K562 (cell line): ENCODE measurements at regions not wholly inside any gene's neighbourhood (a gene's known extent, or its start where the extent isn't known, plus 50 kb on each side); places are given as distances from the start of the nearest gene placed in this dataset.

Experiments used
- ATAC-seq: fragments of 200-7000 bp; cut with Tn5 transposase; 3 replicates; pipeline ENCODE4 v1.9.1; 2020; ENCODE audit warnings: moderate library complexity
- BruUV-seq: library from RNA; stranded (reverse); fragments of 400-500 nt; replicated peaks from 2 replicates; lab custom pipeline; 2021; lab: Mats Ljungman, UMichigan
- CTCF ChIA-PET: fragments of 300-600 bp; formaldehyde crosslinking; extraction: SDS; loops from one replicate; lab custom pipeline; 2021; ENCODE audit warnings: low intra/inter-chr PET ratio; lab: Yijun Ruan, JAX
- POLR2A ChIA-PET: fragments of 300-600, 350-650 bp; sonication (Branson Sonifier 250); formaldehyde crosslinking; extraction: SDS; loops from one replicate; lab custom pipeline; 2021; ENCODE audit warnings: antibody characterized with exemption, inconsistent platforms; lab: Yijun Ruan, JAX
- DNase-seq, 4 experiments: peaks; one replicate each; pipeline versions ENCODE4 v3.0.0 to v3.0.0-alpha.2; 2011 to 2018; ENCODE audit warnings: low spot score in 3 of 4, mixed read lengths in 3 of 4; ENCODE audit errors: extremely low read depth in 1 of 4
- FAIRE-seq: peaks from 2 replicates; lab custom pipeline; 2011; peaks lifted over from hg19 to GRCh38; lab: Jason Lieb, UNC
- H2AFZ ChIP-seq: 2 replicates; pipeline ENCODE4 v1.6.0; 2011; ENCODE audit warnings: low read depth, low read length, control low read depth, inconsistent platforms
- H3K27ac ChIP-seq: fragments of 200-600 bp; 3 replicates; pipeline ENCODE4 v1.8.0; 2011; ENCODE audit warnings: low read depth, mild to moderate bottlenecking, control low read depth, inconsistent platforms, low read length, moderate library complexity, mixed read lengths; ENCODE audit errors: extremely low read depth
- H3K27me3 ChIP-seq, 2 experiments: fragments of 300-600 bp in 1 of 2; 2 replicates in 1 of 2; 3 replicates in 1 of 2; pipeline versions ENCODE4 v1.6.0 to v1.8.0; 2011; ENCODE audit warnings: inconsistent platforms in 2 of 2, low read length in 2 of 2, mild to moderate bottlenecking in 1 of 2, mixed read lengths in 1 of 2, moderate library complexity in 1 of 2; ENCODE audit not compliant: control insufficient read depth in 2 of 2, insufficient read depth in 2 of 2
- H3K36me3 ChIP-seq: fragments of 300-600 bp; 3 replicates; pipeline ENCODE4 v1.8.0; 2011; ENCODE audit warnings: mild to moderate bottlenecking, low read length, inconsistent platforms; ENCODE audit not compliant: control insufficient read depth, insufficient read depth
- H3K4me1 ChIP-seq, 2 experiments: fragments of 200-600 bp in 1 of 2; replicated peaks in 1 of 2; 2 replicates in 1 of 2; 3 replicates in 1 of 2; pipeline versions ENCODE4 v1.5.1 to v1.8.0; 2011; ENCODE audit warnings: inconsistent platforms in 2 of 2, low read length in 2 of 2, mild to moderate bottlenecking in 1 of 2, mixed read lengths in 1 of 2, moderate library complexity in 1 of 2; ENCODE audit not compliant: control insufficient read depth in 2 of 2, insufficient read depth in 2 of 2
- H3K4me2 ChIP-seq: 2 replicates; pipeline ENCODE4 v1.6.1; 2011; ENCODE audit warnings: low read length, control low read depth, inconsistent platforms, mixed read lengths; ENCODE audit not compliant: insufficient read depth
- H3K4me3 ChIP-seq: fragments of 200-600 bp; sonication (generic), shearing (Covaris generic); 2 replicates; pipeline ENCODE4 v1.5.1; 2016; ENCODE audit warnings: control low read depth, inconsistent platforms
- H3K79me2 ChIP-seq: fragments of 200-600 bp; 3 replicates; pipeline ENCODE4 v1.8.0; 2011; ENCODE audit warnings: low read length, inconsistent platforms; ENCODE audit not compliant: control insufficient read depth, insufficient read depth
- H3K9ac ChIP-seq, 2 experiments: 2 replicates each; pipeline versions ENCODE4 v1.6.0 to v1.6.1; 2011; ENCODE audit warnings: low read depth in 2 of 2, low read length in 2 of 2, control low read depth in 1 of 2, inconsistent platforms in 1 of 2, mild to moderate bottlenecking in 1 of 2, mixed read lengths in 1 of 2; ENCODE audit not compliant: insufficient read depth in 1 of 2
- H3K9me1 ChIP-seq: one replicate; pipeline ENCODE4 v1.6.0; 2011; ENCODE audit warnings: inconsistent platforms, mild to moderate bottlenecking, low read length, moderate library complexity; ENCODE audit not compliant: control insufficient read depth, insufficient read depth
- H3K9me3 ChIP-seq: replicated peaks from 2 replicates; pipeline ENCODE4 v1.5.1; 2011; ENCODE audit warnings: low read depth, low read length, inconsistent platforms; ENCODE audit not compliant: control insufficient read depth, insufficient read depth
- H4K20me1 ChIP-seq: replicated peaks from 2 replicates; pipeline ENCODE4 v1.6.1; 2011; ENCODE audit warnings: low read length, inconsistent platforms, mixed read lengths; ENCODE audit not compliant: control insufficient read depth, insufficient read depth
- BRCA1 ChIP-seq, 2 experiments: fragments of 450-650 bp in 1 of 2; sonication (generic) in 1 of 2; formaldehyde crosslinking in 1 of 2; IDR thresholded peaks; 2 replicates each; pipeline versions ENCODE4 v1.5.0 to v1.6.1; 2017 to 2020; ENCODE audit warnings: mild to moderate bottlenecking in 1 of 2, missing genetic modification reagents in 1 of 2
- EP300 ChIP-seq: IDR thresholded peaks from 2 replicates; pipeline ENCODE4 v1.6.1; 2012; ENCODE audit warnings: low read length, improper control_type of control experiment
- HMG20B ChIP-seq: fragments of 250-450 bp; sonication (Bioruptor Pico); IDR thresholded peaks from 2 replicates; pipeline ENCODE4 v1.5.0; 2021; ENCODE audit warnings: mild to moderate bottlenecking
- POLR2A ChIP-seq: fragments of 450-650 bp; conservative IDR thresholded peaks from 2 replicates; pipeline ENCODE4 v1.6.1; 2016
- RCOR1 ChIP-seq, 2 experiments: IDR thresholded peaks; 2 replicates each; pipeline ENCODE4 v1.6.1; 2012; ENCODE audit warnings: low read depth in 2 of 2, low read length in 2 of 2, borderline replicate concordance in 1 of 2, improper control_type of control experiment in 1 of 2
- RFX1 ChIP-seq: fragments of 450-650 bp; IDR thresholded peaks from 2 replicates; pipeline ENCODE4 v1.6.1; 2016; ENCODE audit warnings: mild to moderate bottlenecking, moderate library complexity
- TAF7 ChIP-seq: fragments of 450-650 bp; IDR thresholded peaks from 2 replicates; pipeline ENCODE4 v1.6.1; 2016; ENCODE audit warnings: missing genetic modification characterization, missing compliant biosample characterization
- TBP ChIP-seq: optimal IDR thresholded peaks from 2 replicates; pipeline ENCODE3; 2011; ENCODE audit warnings: low read depth, low read length, improper control_type of control experiment
- WGBS: fragments of 100-300 bp; shearing (Covaris generic); methylation state at CpG from one replicate; pipeline ENCODE4 v1.1.6; 2016; ENCODE audit warnings: low coverage, mixed read lengths; ENCODE audit not compliant: insufficient coverage; ENCODE audit errors: missing lambda C conversion rate; 5-methylcytosine and 5-hydroxymethylcytosine counted together
- in situ Hi-C: fragments of 300-500 bp; cut with MboI; formaldehyde crosslinking; loops from 4 replicates; pipeline ENCODE4 v1.15.0; 2018; ENCODE audit warnings: inconsistent platforms, mixed read lengths
- intact Hi-C: fragments of 100-400 bp; cut with micrococcal nuclease; formaldehyde crosslinking; loops from 2 replicates; pipeline ENCODE4 v1.14.2; 2022
- TF ChIP-seq, protein P1 (sequence below): fragments of 450-650 bp; IDR thresholded peaks from 2 replicates; pipeline ENCODE4 v1.6.1; 2016; ENCODE audit warnings: low read depth
- TF ChIP-seq, protein P2 (sequence below): sonication (generic); formaldehyde crosslinking; IDR thresholded peaks from 2 replicates; pipeline ENCODE4 v1.8.0; 2022; ENCODE audit warnings: missing genetic modification reagents, mild to moderate bottlenecking, moderate library complexity, borderline replicate concordance

DNA sequence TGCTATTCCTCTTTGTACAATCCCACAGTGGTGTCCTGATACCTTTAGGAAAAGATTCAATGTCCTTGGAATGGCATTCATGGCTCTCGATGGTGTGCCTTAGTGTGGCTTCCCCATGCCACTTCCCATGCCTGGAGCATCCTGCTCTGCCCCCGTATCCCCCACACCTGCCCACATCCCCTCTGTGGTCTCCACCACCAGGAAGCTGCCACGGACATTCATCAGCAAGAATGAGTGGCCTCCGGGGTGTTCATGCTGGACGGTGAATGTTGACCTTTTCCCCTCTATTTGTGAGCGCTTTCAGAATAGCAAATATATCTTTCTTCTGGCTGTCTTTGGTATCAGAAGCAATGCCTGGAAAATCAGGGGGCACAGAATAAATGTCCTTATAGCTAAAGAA, 262.0 kb upstream of the NRP1 start:
- Histone ChIP-seq H3K4me1 (no peaks in the 10 kb centered on the region), H3K4me3 (no peak overlapping the region), H4K20me1 (no peaks in the 10 kb centered on the region), H3K27ac (no peak overlapping the region), H3K9me3 (no peaks in the 10 kb centered on the region), H3K79me2 (no peaks in the 10 kb centered on the region), H3K9me1 (no peaks in the 10 kb centered on the region), H2AFZ (no peak overlapping the region), H3K36me3 (no peaks in the 10 kb centered on the region), H3K9ac (no peak overlapping the region), H3K4me2 (no peak overlapping the region), H3K27me3 (no peaks in the 10 kb centered on the region)
- ATAC-seq = no peak
- intact Hi-C loops = no loop called here
- no peak for FAIRE-seq
- CTCF ChIA-PET = no interaction called here
- no TSS peak for BruUV-seq
- in situ Hi-C loops = no loop called here
- DNase-seq = no peak
- POLR2A ChIA-PET = no interaction called here
- 0% methylated on average over 6 of the region's 6 CpGs for WGBS
- TF ChIP-seq, protein P1, sequence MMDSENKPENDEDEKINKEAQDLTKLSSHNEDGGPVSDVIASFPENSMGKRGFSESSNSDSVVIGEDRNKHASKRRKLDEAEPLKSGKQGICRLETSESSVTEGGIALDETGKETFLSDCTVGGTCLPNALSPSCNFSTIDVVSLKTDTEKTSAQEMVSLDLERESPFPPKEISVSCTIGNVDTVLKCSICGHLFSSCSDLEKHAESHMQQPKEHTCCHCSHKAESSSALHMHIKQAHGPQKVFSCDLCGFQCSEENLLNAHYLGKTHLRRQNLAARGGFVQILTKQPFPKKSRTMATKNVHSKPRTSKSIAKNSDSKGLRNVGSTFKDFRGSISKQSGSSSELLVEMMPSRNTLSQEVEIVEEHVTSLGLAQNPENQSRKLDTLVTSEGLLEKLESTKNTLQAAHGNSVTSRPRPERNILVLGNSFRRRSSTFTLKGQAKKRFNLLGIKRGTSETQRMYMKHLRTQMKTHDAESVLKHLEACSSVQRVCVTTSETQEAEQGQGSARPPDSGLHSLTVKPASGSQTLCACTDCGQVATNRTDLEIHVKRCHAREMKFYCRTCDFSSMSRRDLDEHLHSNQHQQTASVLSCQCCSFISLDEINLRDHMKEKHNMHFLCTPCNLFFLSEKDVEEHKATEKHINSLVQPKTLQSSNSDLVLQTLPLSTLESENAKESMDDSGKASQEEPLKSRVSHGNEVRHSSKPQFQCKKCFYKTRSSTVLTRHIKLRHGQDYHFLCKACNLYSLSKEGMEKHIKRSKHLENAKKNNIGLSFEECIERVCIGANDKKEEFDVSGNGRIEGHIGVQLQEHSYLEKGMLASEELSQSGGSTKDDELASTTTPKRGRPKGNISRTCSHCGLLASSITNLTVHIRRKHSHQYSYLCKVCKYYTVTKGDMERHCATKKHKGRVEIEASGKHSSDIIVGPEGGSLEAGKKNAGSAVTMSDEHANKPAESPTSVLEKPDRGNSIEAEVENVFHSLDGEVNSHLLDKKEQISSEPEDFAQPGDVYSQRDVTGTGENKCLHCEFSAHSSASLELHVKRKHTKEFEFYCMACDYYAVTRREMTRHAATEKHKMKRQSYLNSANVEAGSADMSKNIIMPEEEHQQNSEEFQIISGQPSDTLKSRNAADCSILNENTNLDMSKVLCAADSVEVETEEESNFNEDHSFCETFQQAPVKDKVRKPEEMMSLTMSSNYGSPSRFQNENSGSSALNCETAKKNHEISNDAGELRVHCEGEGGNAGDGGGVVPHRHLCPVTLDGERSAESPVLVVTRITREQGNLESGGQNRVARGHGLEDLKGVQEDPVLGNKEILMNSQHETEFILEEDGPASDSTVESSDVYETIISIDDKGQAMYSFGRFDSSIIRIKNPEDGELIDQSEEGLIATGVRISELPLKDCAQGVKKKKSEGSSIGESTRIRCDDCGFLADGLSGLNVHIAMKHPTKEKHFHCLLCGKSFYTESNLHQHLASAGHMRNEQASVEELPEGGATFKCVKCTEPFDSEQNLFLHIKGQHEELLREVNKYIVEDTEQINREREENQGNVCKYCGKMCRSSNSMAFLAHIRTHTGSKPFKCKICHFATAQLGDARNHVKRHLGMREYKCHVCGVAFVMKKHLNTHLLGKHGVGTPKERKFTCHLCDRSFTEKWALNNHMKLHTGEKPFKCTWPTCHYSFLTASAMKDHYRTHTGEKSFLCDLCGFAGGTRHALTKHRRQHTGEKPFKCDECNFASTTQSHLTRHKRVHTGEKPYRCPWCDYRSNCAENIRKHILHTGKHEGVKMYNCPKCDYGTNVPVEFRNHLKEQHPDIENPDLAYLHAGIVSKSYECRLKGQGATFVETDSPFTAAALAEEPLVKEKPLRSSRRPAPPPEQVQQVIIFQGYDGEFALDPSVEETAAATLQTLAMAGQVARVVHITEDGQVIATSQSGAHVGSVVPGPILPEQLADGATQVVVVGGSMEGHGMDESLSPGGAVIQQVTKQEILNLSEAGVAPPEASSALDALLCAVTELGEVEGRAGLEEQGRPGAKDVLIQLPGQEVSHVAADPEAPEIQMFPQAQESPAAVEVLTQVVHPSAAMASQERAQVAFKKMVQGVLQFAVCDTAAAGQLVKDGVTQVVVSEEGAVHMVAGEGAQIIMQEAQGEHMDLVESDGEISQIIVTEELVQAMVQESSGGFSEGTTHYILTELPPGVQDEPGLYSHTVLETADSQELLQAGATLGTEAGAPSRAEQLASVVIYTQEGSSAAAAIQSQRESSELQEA = no peak
- TF ChIP-seq TAF7 (tag) (no peak), RFX1 (no peak), HMG20B (no peak), TBP (no peak), POLR2A (no peak), RCOR1 (IDR thresholded peaks at IDR 0.05; ENCODE audit: borderline replicate concordance in 1 of 2, low read depth in 2 of 2, low read length in 2 of 2) (no peak), BRCA1 (IDR thresholded peaks at IDR 0.05) (no peak), BRCA1 (CRISPR knock-in tag; IDR thresholded peaks at IDR 0.05) (no peak), EP300 (no peak)
- TF ChIP-seq, protein P2, sequence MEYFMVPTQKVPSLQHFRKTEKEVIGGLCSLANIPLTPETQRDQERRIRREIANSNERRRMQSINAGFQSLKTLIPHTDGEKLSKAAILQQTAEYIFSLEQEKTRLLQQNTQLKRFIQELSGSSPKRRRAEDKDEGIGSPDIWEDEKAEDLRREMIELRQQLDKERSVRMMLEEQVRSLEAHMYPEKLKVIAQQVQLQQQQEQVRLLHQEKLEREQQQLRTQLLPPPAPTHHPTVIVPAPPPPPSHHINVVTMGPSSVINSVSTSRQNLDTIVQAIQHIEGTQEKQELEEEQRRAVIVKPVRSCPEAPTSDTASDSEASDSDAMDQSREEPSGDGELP (CRISPR knock-in tag) = no peak
